Activated CD8-positive, alpha-beta T cell treated with anti-CD3 and anti-CD28 coated beads for 36 hours (primary cell): ENCODE measurements at regions not wholly inside any gene's neighbourhood (a gene's known extent, or its start where the extent isn't known, plus 50 kb on each side); places are given as distances from the start of the nearest gene placed in this dataset.

Source experiments
- ATAC-seq: fragments of 200-7000 bp; cut with Tn5 transposase; one replicate; pipeline ENCODE4 v1.10.0; 2021; ENCODE audit warnings: mild to moderate bottlenecking, moderate library complexity
- CTCF ChIA-PET: fragments of 350-600 bp; sonication (Branson Sonifier 250); formaldehyde crosslinking; loops from one replicate; lab custom pipeline; 2021; ENCODE audit warnings: antibody characterized with exemption; lab: Charles Lee
- POLR2A ChIA-PET: fragments of 350-600 bp; sonication (Branson Sonifier 250); formaldehyde crosslinking; loops from one replicate; lab custom pipeline; 2021; ENCODE audit warnings: antibody characterized with exemption; lab: Charles Lee
- DNase-seq: peaks from one replicate; pipeline ENCODE4 v3.0.0-alpha.2; 2020
- H3K27ac Mint-ChIP-seq: one replicate; pipeline ENCODE4 v1.8.0; 2021; ENCODE audit warnings: mild to moderate bottlenecking, mixed read lengths
- H3K27me3 Mint-ChIP-seq: one replicate; pipeline ENCODE4 v1.8.0; 2021; ENCODE audit warnings: mixed read lengths
- H3K36me3 Mint-ChIP-seq: one replicate; pipeline ENCODE4 v1.8.0; 2021; ENCODE audit warnings: low read depth, mixed read lengths
- H3K4me1 Mint-ChIP-seq: one replicate; pipeline ENCODE4 v1.8.0; 2021; ENCODE audit warnings: low read depth, mixed read lengths
- H3K4me3 Mint-ChIP-seq: one replicate; pipeline ENCODE4 v1.8.0; 2021; ENCODE audit warnings: mild to moderate bottlenecking, moderate library complexity, mixed read lengths
- H3K9me3 Mint-ChIP-seq: one replicate; pipeline ENCODE4 v1.8.0; 2021; ENCODE audit warnings: mixed read lengths
- intact Hi-C: fragments of 100-400 bp; cut with micrococcal nuclease; formaldehyde crosslinking; loops from one replicate; pipeline ENCODE4 v1.10.0; 2022
- TF ChIP-seq, protein P1 (sequence below): fragments of 200-600 bp; IDR thresholded peaks from one replicate; pipeline ENCODE4 v1.8.0; 2022; ENCODE audit warnings: antibody characterized with exemption, mild to moderate bottlenecking

GRCh38 chr14:99116741-99117295, 155.2 kb downstream of the BCL11B start:
- peaks cover 1% of the 10 kb centered on the region for H3K27me3 Mint-ChIP-seq
- H3K4me3 Mint-ChIP-seq: no peak overlapping the region
- TF ChIP-seq, protein P1, sequence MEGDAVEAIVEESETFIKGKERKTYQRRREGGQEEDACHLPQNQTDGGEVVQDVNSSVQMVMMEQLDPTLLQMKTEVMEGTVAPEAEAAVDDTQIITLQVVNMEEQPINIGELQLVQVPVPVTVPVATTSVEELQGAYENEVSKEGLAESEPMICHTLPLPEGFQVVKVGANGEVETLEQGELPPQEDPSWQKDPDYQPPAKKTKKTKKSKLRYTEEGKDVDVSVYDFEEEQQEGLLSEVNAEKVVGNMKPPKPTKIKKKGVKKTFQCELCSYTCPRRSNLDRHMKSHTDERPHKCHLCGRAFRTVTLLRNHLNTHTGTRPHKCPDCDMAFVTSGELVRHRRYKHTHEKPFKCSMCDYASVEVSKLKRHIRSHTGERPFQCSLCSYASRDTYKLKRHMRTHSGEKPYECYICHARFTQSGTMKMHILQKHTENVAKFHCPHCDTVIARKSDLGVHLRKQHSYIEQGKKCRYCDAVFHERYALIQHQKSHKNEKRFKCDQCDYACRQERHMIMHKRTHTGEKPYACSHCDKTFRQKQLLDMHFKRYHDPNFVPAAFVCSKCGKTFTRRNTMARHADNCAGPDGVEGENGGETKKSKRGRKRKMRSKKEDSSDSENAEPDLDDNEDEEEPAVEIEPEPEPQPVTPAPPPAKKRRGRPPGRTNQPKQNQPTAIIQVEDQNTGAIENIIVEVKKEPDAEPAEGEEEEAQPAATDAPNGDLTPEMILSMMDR: no peak
- no peak for DNase-seq
- CTCF ChIA-PET: no interaction called here
- intact Hi-C loops: no loop called here
- peaks cover 4% of the 10 kb centered on the region for H3K36me3 Mint-ChIP-seq
- H3K27ac Mint-ChIP-seq: no peak overlapping the region
- H3K4me1 Mint-ChIP-seq: peaks cover 5% of the 10 kb centered on the region
- ATAC-seq: no peak
- POLR2A ChIA-PET: no interaction called here
- peaks cover 2% of the 10 kb centered on the region for H3K9me3 Mint-ChIP-seq

DNA sequence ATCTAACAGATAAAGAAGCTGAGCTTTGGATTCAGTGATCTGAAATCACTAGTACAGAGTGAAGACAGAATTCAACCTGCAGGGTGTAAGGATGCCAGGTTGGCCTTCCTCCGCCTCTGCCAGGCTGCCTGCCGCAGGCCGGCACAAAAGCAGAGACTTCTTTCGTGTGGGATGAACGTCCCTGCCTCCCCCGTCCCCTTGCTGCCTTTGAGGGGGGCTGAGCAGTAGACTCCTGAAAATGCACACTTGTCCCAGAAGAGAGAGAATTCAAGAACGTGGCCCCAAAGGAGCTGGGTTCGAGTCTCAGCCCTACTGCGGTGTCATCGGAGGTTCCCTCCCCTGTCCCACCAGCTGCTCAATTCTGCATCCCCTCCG, 154.3 kb downstream of the BCL11B start:
- Mint-ChIP-seq H3K4me3 (peak overlapping the region; percentile 62), H3K9me3 (no peaks in the 10 kb centered on the region), H3K27me3 (peaks cover 1% of the 10 kb centered on the region), H3K4me1 (peaks cover 5% of the 10 kb centered on the region), H3K27ac (no peak overlapping the region), H3K36me3 (peaks cover 4% of the 10 kb centered on the region)
- TF ChIP-seq, protein P1: no peak
- no peak for DNase-seq
- ChIA-PET POLR2A (no interaction called here), CTCF (interaction anchor here (0.8 kb wide), 1 partner anchor 32 kb away, joined by 3 read pairs; no protein-coding TSS in a partner anchor)
- ATAC-seq: no peak
- intact Hi-C loops: no loop called here

GRCh38 chr14:99118046-99118721, 153.8 kb downstream of the BCL11B start:
- ChIA-PET CTCF (interaction anchor here (0.8 kb wide), 1 partner anchor 33 kb away, joined by 3 read pairs; no protein-coding TSS in a partner anchor), POLR2A (no interaction called here)
- H3K36me3 Mint-ChIP-seq: peaks cover 4% of the 10 kb centered on the region
- intact Hi-C loops: no loop called here
- H3K27ac Mint-ChIP-seq: no peak overlapping the region
- H3K27me3 Mint-ChIP-seq: peaks cover 1% of the 10 kb centered on the region
- no peaks in the 10 kb centered on the region for H3K9me3 Mint-ChIP-seq
- peaks cover 5% of the 10 kb centered on the region for H3K4me1 Mint-ChIP-seq
- TF ChIP-seq, protein P1: no peak
- DNase-seq (peak; percentile 34), ATAC-seq (peak; percentile 51)
- H3K4me3 Mint-ChIP-seq: peak overlapping the region; percentile 62

DNA sequence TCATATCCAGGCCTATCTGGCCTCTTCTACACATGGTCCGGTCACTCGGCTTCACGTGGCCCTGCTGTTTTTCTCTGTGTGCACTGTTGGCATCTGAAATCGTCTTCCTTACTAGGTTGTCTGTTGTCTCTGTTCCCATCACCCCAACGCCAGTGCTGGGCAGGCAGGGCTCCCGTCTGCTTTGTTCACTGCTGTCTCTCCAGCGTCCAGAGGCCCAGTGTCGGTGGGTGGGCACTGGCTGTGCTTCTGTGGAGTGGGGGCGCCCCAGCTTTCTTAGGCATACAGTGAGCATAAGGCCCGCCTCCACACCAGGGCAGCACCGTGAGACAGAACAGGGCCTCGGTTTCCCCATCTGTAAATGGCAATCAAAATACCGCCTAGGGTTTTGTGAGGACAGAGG, 153.1 kb downstream of the BCL11B start:
- DNase-seq (no peak), ATAC-seq (no peak)
- Mint-ChIP-seq H3K9me3 (no peaks in the 10 kb centered on the region), H3K4me1 (peaks cover 5% of the 10 kb centered on the region), H3K36me3 (peaks cover 4% of the 10 kb centered on the region), H3K27me3 (peaks cover 1% of the 10 kb centered on the region), H3K27ac (no peak overlapping the region), H3K4me3 (no peak overlapping the region)
- TF ChIP-seq, protein P1: no peak
- intact Hi-C loops: no loop called here
- CTCF ChIA-PET: no interaction called here
- POLR2A ChIA-PET: no interaction called here
